SK-N-SH (cell line): ENCODE measurements at regions not wholly inside any gene's neighbourhood (a gene's known extent, or its start where the extent isn't known, plus 50 kb on each side); places are given as distances from the start of the nearest gene placed in this dataset.

Experiments used
- CTCF ChIA-PET: fragments of 300-600, 350-600 bp; formaldehyde crosslinking; extraction: SDS; loops from one replicate; lab custom pipeline; 2021; lab: Yijun Ruan, JAX
- POLR2A ChIA-PET: fragments of 350-600 bp; sonication (Branson Sonifier 250); formaldehyde crosslinking; extraction: SDS; loops from one replicate; lab custom pipeline; 2020; ENCODE audit warnings: antibody characterized with exemption, inconsistent platforms; lab: Yijun Ruan, JAX
- DNase-seq: peaks from one replicate; pipeline ENCODE4 v3.0.0; 2012
- H2AFZ ChIP-seq: fragments of 200-600 bp; sonication (generic); 2 replicates; pipeline ENCODE4 v1.8.1; 2016; ENCODE audit warnings: antibody characterized with exemption, mild to moderate bottlenecking, low read depth
- H3F3A ChIP-seq: fragments of 200-600 bp; sonication (generic); replicated peaks from 2 replicates; pipeline ENCODE3; 2016; ENCODE audit warnings: antibody characterized with exemption, mild to moderate bottlenecking; ENCODE audit not compliant: insufficient read depth
- H3K27ac ChIP-seq, 2 experiments: fragments of 200-500 bp in 1 of 2; fragments of 200-600 bp in 1 of 2; sonication (Bioruptor generic) in 1 of 2; sonication (generic), shearing (Covaris generic) in 1 of 2; 2 replicates each; pipeline versions ENCODE4 v1.5.1 to v1.6.1; 2014 to 2016; ENCODE audit warnings: low read depth in 2 of 2, inconsistent platforms in 1 of 2, low read length in 1 of 2, mild to moderate bottlenecking in 1 of 2, mixed read lengths in 1 of 2
- H3K27me3 ChIP-seq: fragments of 200-600 bp; sonication (generic), shearing (Covaris generic); 2 replicates; pipeline ENCODE4 v1.6.1; 2016; ENCODE audit warnings: mixed run types; ENCODE audit not compliant: insufficient read depth
- H3K36me3 ChIP-seq, 2 experiments: fragments of 200-500 bp in 1 of 2; fragments of 200-600 bp in 1 of 2; sonication (Bioruptor generic) in 1 of 2; sonication (generic) in 1 of 2; replicated peaks in 1 of 2; 2 replicates each; pipeline versions ENCODE3 to v1.5.1; 2014 to 2016; ENCODE audit warnings: low read length in 1 of 2, mild to moderate bottlenecking in 1 of 2; ENCODE audit not compliant: insufficient read depth in 2 of 2, control insufficient read depth in 1 of 2
- H3K4me1 ChIP-seq, 2 experiments: fragments of 200-500 bp in 1 of 2; fragments of 200-600 bp in 1 of 2; sonication (Bioruptor generic) in 1 of 2; sonication (generic), shearing (Covaris generic) in 1 of 2; 2 replicates each; pipeline versions ENCODE4 v1.5.1 to v1.6.1; 2014 to 2016; ENCODE audit warnings: low read depth in 1 of 2, low read length in 1 of 2, mixed run types in 1 of 2; ENCODE audit not compliant: insufficient read depth in 2 of 2, control insufficient read depth in 1 of 2
- H3K4me2 ChIP-seq: fragments of 200-600 bp; sonication (generic), shearing (Covaris generic); 2 replicates; pipeline ENCODE4 v1.6.1; 2017; ENCODE audit warnings: mixed run types
- H3K4me3 ChIP-seq, 2 experiments: fragments of 200-500 bp in 1 of 2; fragments of 200-600 bp in 1 of 2; sonication (Bioruptor generic) in 1 of 2; sonication (generic), shearing (Covaris generic) in 1 of 2; 2 replicates each; pipeline versions ENCODE4 v1.5.1 to v1.8.1; 2014 to 2016; ENCODE audit warnings: low read depth in 2 of 2, inconsistent platforms in 1 of 2, low read length in 1 of 2, mild to moderate bottlenecking in 1 of 2, mixed read lengths in 1 of 2, moderate library complexity in 1 of 2
- H3K79me2 ChIP-seq: fragments of 200-600 bp; sonication (generic); 2 replicates; pipeline ENCODE4 v1.8.1; 2017; ENCODE audit warnings: mild to moderate bottlenecking; ENCODE audit not compliant: insufficient read depth
- H3K9ac ChIP-seq: fragments of 200-600 bp; sonication (generic); 2 replicates; pipeline ENCODE4 v1.6.1; 2017; ENCODE audit warnings: mixed run types
- H3K9me2 ChIP-seq: fragments of 200-600 bp; sonication (generic); 2 replicates; pipeline ENCODE4 v1.6.1; 2017; ENCODE audit warnings: mixed run types
- H3K9me3 ChIP-seq: fragments of 200-600 bp; sonication (generic); 2 replicates; pipeline ENCODE4 v1.6.1; 2017; ENCODE audit warnings: mixed run types, mild to moderate bottlenecking, moderate library complexity
- H4K20me1 ChIP-seq: fragments of 200-600 bp; sonication (generic); 2 replicates; pipeline ENCODE4 v1.6.1; 2017; ENCODE audit warnings: mild to moderate bottlenecking, mixed run types; ENCODE audit not compliant: insufficient read depth
- CHD2 ChIP-seq: fragments of 150-350 bp; IDR thresholded peaks from 2 replicates; pipeline ENCODE4 v1.6.1; 2018; ENCODE audit warnings: low read length; ENCODE audit not compliant: partially characterized antibody
- MXI1 ChIP-seq: IDR thresholded peaks from 2 replicates; pipeline ENCODE4 v1.6.1; 2012; ENCODE audit warnings: mild to moderate bottlenecking, low read depth, low read length, improper control_type of control experiment
- RAD21 ChIP-seq: IDR thresholded peaks from 2 replicates; pipeline ENCODE4 v1.6.1; 2012; ENCODE audit warnings: mild to moderate bottlenecking, low read length
- RFX5 ChIP-seq: IDR thresholded peaks from 2 replicates; pipeline ENCODE4 v1.6.1; 2012; ENCODE audit warnings: mild to moderate bottlenecking, improper control_type of control experiment, low read length
- SMC3 ChIP-seq: IDR thresholded peaks from 2 replicates; pipeline ENCODE4 v1.6.1; 2012; ENCODE audit warnings: low read depth, low read length, improper control_type of control experiment
- TAF1 ChIP-seq: IDR thresholded peaks from 2 replicates; pipeline ENCODE4 v1.6.1; 2012; ENCODE audit warnings: low read depth, mild to moderate bottlenecking, low read length, moderate library complexity, borderline replicate concordance
- WGBS: methylation state at CpG from one replicate; pipeline ENCODE4 v1.1.6; 2017; ENCODE audit warnings: low lambda C conversion rate; 5-methylcytosine and 5-hydroxymethylcytosine counted together
- TF ChIP-seq, protein P1 (sequence below): IDR thresholded peaks from 2 replicates; pipeline ENCODE4 v1.4.0; 2012; ENCODE audit warnings: low read depth, borderline replicate concordance
- TF ChIP-seq, protein P2 (sequence below): fragments of 150-350 bp; IDR thresholded peaks from 2 replicates; pipeline ENCODE4 v1.6.1; 2016; ENCODE audit warnings: mild to moderate bottlenecking, low read depth, low read length

DNA sequence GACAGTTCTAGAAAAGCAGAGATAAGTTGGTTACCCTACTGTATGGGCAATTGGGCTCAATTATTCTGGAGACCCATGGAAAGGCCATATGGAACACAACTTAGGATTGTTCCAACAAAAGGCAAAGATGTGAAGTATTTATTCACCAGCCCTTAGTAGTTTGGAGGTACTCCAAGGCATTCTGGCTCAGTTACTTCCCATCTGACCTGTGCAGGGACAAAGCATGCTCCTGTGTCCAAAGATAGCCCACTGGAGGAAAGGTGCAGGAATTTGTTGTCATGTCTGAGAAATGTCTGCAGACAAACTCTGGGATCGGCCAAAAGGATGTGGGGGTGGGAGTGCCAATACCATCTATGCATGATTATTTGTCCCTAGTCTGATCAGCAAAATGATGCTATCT, 279.5 kb upstream of the PTGER4 start:
- Histone ChIP-seq H3K4me1 (no peaks in the 10 kb centered on the region), H3K9me3 (no peaks in the 10 kb centered on the region), H4K20me1 (no peaks in the 10 kb centered on the region), H3K36me3 (no peaks in the 10 kb centered on the region), H2AFZ (no peak overlapping the region), H3F3A (no peaks in the 10 kb centered on the region), H3K79me2 (no peaks in the 10 kb centered on the region)
- 20% methylated on average over 1 of the region's 1 CpG for WGBS
- DNase-seq = no peak
- CTCF ChIA-PET = no interaction called here
- TF ChIP-seq TAF1 = no peak
- TF ChIP-seq, all 33 proteins: peak for 0
- no peak overlapping the region for H3K27ac ChIP-seq
- no peaks in the 10 kb centered on the region for H3K9me2 ChIP-seq
- H3K4me2 ChIP-seq = no peak overlapping the region
- POLR2A ChIA-PET = no interaction called here
- H3K4me3 ChIP-seq = no peak overlapping the region
- H3K27me3 ChIP-seq = no peaks in the 10 kb centered on the region; the same call in 1 of the 2 replicates
- H3K9ac ChIP-seq = no peak overlapping the region

DNA sequence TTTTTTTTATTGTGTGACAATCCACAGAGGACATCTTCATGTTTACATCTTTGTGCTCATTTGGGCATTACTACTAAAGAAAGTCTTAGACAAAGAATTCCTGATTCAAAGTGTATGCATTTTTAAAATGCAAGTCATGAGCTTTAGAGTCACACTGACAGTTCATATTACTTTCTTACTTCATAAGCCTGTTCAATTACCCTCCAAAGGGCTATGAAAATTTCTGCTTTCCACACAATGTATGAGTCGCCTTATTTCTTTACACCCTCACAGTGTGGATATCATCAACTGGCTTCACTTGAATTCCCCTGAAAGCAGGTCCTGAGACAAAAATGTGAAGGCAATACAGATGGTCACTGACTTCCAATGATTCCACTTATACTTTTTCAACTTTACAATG, 280.4 kb upstream of the PTGER4 start:
- H3K27ac ChIP-seq = no peak overlapping the region
- H3K4me1 ChIP-seq = no peaks in the 10 kb centered on the region
- H3F3A ChIP-seq = no peaks in the 10 kb centered on the region
- CTCF ChIA-PET = no interaction called here
- H3K36me3 ChIP-seq = no peaks in the 10 kb centered on the region
- no peaks in the 10 kb centered on the region; the same call in 1 of the 2 replicates for H3K27me3 ChIP-seq
- no peaks in the 10 kb centered on the region for H3K79me2 ChIP-seq
- TF ChIP-seq, protein P1, sequence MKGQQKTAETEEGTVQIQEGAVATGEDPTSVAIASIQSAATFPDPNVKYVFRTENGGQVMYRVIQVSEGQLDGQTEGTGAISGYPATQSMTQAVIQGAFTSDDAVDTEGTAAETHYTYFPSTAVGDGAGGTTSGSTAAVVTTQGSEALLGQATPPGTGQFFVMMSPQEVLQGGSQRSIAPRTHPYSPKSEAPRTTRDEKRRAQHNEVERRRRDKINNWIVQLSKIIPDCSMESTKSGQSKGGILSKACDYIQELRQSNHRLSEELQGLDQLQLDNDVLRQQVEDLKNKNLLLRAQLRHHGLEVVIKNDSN = no peak
- no peak for TF ChIP-seq SMC3
- TF ChIP-seq, all 33 proteins: peak for 0
- H3K9me3 ChIP-seq = no peaks in the 10 kb centered on the region
- no peak for DNase-seq
- no peak overlapping the region for H2AFZ ChIP-seq
- WGBS = 36% methylated on average over 1 of the region's 1 CpG
- no peak overlapping the region for H3K9ac ChIP-seq
- H3K9me2 ChIP-seq = no peaks in the 10 kb centered on the region
- H4K20me1 ChIP-seq = no peaks in the 10 kb centered on the region
- POLR2A ChIA-PET = no interaction called here
- H3K4me3 ChIP-seq = no peak overlapping the region
- no peak overlapping the region for H3K4me2 ChIP-seq

DNA sequence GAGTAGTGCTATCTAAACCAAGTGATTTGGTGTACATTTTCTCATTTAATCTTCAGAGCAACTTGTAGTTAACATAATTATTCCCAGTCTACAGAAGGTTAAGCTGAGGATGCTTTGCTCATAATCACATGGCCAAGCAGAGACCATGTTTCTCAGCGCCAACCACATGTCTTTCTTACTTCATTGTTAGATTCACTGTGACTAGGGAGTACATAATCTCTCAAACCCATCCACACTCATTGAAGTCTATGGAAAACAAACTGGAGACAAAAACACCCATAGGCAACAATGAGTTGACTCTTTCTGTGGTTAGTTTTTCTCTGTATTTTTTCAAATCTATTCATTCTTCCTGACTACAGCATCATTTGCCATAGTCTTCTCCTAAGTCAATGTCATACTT, 281.7 kb upstream of the PTGER4 start:
- Histone ChIP-seq H4K20me1 (no peaks in the 10 kb centered on the region), H3K4me2 (no peak overlapping the region), H3K9ac (no peak overlapping the region), H3F3A (no peaks in the 10 kb centered on the region), H3K9me2 (no peaks in the 10 kb centered on the region), H3K27ac (no peak overlapping the region), H3K27me3 (no peaks in the 10 kb centered on the region), H2AFZ (no peak overlapping the region), H3K4me1 (no peaks in the 10 kb centered on the region), H3K9me3 (no peaks in the 10 kb centered on the region), H3K4me3 (no peak overlapping the region), H3K36me3 (no peaks in the 10 kb centered on the region), H3K79me2 (no peaks in the 10 kb centered on the region)
- TF ChIP-seq RFX5 (no peak), CHD2 (no peak), MXI1 (no peak), RAD21 (no peak)
- TF ChIP-seq, protein P1 = no peak
- TF ChIP-seq, protein P2, sequence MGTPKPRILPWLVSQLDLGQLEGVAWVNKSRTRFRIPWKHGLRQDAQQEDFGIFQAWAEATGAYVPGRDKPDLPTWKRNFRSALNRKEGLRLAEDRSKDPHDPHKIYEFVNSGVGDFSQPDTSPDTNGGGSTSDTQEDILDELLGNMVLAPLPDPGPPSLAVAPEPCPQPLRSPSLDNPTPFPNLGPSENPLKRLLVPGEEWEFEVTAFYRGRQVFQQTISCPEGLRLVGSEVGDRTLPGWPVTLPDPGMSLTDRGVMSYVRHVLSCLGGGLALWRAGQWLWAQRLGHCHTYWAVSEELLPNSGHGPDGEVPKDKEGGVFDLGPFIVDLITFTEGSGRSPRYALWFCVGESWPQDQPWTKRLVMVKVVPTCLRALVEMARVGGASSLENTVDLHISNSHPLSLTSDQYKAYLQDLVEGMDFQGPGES = no peak
- ChIA-PET POLR2A (no interaction called here), CTCF (no interaction called here)
- no peak for DNase-seq
- WGBS = 18% methylated on average over 1 of the region's 1 CpG
